PC-3 (cell line): ENCODE measurements at regions not wholly inside any gene's neighbourhood (a gene's known extent, or its start where the extent isn't known, plus 50 kb on each side); places are given as distances from the start of the nearest gene placed in this dataset.

ENCODE experiments used
- EZH2 ChIP-seq: fragments of 300-600 bp; sonication (generic); IDR thresholded peaks from one replicate; pipeline ENCODE4 v1.6.1; 2017; ENCODE audit warnings: antibody characterized with exemption, mild to moderate bottlenecking, low read length; ENCODE audit not compliant: unreplicated experiment
- EZH2phosphoT487 ChIP-seq: fragments of 300-600 bp; sonication (generic); IDR thresholded peaks from 2 replicates; pipeline ENCODE4 v1.6.1; 2018; ENCODE audit warnings: mild to moderate bottlenecking, antibody characterized with exemption, low read length, borderline replicate concordance
- TF ChIP-seq, protein P1 (sequence below): fragments of 300-600 bp; sonication (generic); conservative IDR thresholded peaks from 2 replicates; pipeline ENCODE4 v1.5.1; 2017; ENCODE audit warnings: antibody characterized with exemption, low read depth, mild to moderate bottlenecking, low read length

DNA sequence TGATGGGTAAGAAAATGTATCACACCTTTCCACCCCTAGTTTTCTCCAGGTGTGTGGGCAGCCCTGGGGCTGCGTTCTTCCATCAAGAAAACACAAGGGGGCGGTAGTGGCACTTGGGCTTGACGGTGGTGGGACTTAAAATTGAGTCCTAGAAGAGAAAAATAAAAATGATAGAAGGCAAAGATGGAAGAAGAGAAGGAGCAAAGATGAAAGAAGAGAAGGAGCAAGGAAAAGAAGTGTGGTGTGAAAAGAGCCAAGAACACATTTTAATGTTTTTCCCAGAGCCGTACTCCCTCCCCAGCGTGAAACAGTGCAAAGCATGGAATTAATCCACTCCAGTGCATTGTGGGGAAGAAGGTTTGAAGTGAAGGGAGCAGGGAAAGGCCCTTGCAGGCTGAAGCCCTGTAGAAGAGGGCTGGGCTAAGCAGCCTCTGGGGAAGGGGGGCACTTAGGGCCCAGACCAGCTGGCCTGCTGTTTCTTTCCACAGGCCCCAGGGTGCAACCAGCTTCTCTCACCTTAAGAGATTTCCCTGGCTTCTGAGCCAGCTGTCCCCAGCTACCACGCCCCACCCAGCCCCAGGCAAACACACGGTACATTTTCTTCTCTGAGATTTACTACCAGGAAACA is 256.8 kb downstream of the RNF152 start:
- TF ChIP-seq, protein P1, sequence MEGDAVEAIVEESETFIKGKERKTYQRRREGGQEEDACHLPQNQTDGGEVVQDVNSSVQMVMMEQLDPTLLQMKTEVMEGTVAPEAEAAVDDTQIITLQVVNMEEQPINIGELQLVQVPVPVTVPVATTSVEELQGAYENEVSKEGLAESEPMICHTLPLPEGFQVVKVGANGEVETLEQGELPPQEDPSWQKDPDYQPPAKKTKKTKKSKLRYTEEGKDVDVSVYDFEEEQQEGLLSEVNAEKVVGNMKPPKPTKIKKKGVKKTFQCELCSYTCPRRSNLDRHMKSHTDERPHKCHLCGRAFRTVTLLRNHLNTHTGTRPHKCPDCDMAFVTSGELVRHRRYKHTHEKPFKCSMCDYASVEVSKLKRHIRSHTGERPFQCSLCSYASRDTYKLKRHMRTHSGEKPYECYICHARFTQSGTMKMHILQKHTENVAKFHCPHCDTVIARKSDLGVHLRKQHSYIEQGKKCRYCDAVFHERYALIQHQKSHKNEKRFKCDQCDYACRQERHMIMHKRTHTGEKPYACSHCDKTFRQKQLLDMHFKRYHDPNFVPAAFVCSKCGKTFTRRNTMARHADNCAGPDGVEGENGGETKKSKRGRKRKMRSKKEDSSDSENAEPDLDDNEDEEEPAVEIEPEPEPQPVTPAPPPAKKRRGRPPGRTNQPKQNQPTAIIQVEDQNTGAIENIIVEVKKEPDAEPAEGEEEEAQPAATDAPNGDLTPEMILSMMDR = peak; percentile 87
- no peak for TF ChIP-seq EZH2phosphoT487
- no peak for TF ChIP-seq EZH2
